K562 (cell line): ENCODE measurements at regions not wholly inside any gene's neighbourhood (a gene's known extent, or its start where the extent isn't known, plus 50 kb on each side); places are given as distances from the start of the nearest gene placed in this dataset.

Source experiments
- CBFA2T2 ChIP-seq: fragments of 450-650 bp; conservative IDR thresholded peaks from 2 replicates; pipeline ENCODE4 v1.6.1; 2017; ENCODE audit warnings: mild to moderate bottlenecking
- CGGBP1 ChIP-seq: fragments of 250-450 bp; sonication (Bioruptor Pico); IDR thresholded peaks from 2 replicates; pipeline ENCODE4 v1.9.0; 2021; ENCODE audit warnings: mild to moderate bottlenecking
- CTBP1 ChIP-seq: fragments of 450-650 bp; IDR thresholded peaks from 2 replicates; pipeline ENCODE4 v1.6.1; 2016; ENCODE audit warnings: borderline replicate concordance
- DACH1 ChIP-seq: fragments of 450-650 bp; IDR thresholded peaks from 2 replicates; pipeline ENCODE4 v1.6.1; 2018; ENCODE audit not compliant: partially characterized antibody
- E2F3 ChIP-seq: fragments of 250-450 bp; sonication (Bioruptor Pico); IDR thresholded peaks from 2 replicates; pipeline ENCODE4 v1.4.0; 2020; ENCODE audit warnings: mild to moderate bottlenecking
- EWSR1 ChIP-seq: fragments of 450-650 bp; IDR thresholded peaks from 2 replicates; pipeline ENCODE4 v1.6.1; 2018; ENCODE audit warnings: borderline replicate concordance, mild to moderate bottlenecking, low read depth, moderate library complexity; ENCODE audit not compliant: partially characterized antibody
- GABPA ChIP-seq: fragments of 200-800 bp; sonication (Bioruptor generic); conservative IDR thresholded peaks from 2 replicates; pipeline ENCODE4 v1.6.1; 2016; ENCODE audit warnings: low read depth, missing genetic modification characterization, missing compliant biosample characterization
- HDAC8 ChIP-seq: fragments of 450-650 bp; IDR thresholded peaks from 2 replicates; pipeline ENCODE4 v1.6.1; 2016; ENCODE audit warnings: mild to moderate bottlenecking, missing genetic modification characterization, moderate library complexity, missing compliant biosample characterization
- HEY1 ChIP-seq: fragments of 250-450 bp; sonication (Bioruptor Pico); IDR thresholded peaks from 2 replicates; pipeline ENCODE4 v1.5.0; 2020; ENCODE audit warnings: mild to moderate bottlenecking, moderate library complexity, borderline replicate concordance
- MNT ChIP-seq, 2 experiments: fragments of 450-650 bp; conservative IDR thresholded peaks; 2 replicates each; pipeline ENCODE4 v1.6.1; 2017; ENCODE audit warnings: mild to moderate bottlenecking in 2 of 2, moderate library complexity in 2 of 2
- PHB2 ChIP-seq: fragments of 450-650 bp; IDR thresholded peaks from 2 replicates; pipeline ENCODE4 v1.6.1; 2017; ENCODE audit warnings: low read depth
- PHTF2 ChIP-seq: fragments of 250-450 bp; sonication (Bioruptor Pico); IDR thresholded peaks from 2 replicates; pipeline ENCODE4 v1.5.0; 2021; ENCODE audit warnings: mild to moderate bottlenecking
- PKNOX1 ChIP-seq: fragments of 450-650 bp; IDR thresholded peaks from 2 replicates; pipeline ENCODE4 v1.6.1; 2016
- POLR2AphosphoS2 ChIP-seq: IDR thresholded peaks from 2 replicates; pipeline ENCODE4 v1.6.1; 2012; ENCODE audit warnings: low read length, improper control_type of control experiment
- YBX1 ChIP-seq: fragments of 450-650 bp; IDR thresholded peaks from 2 replicates; pipeline ENCODE4 v1.7.1; 2016; ENCODE audit warnings: mild to moderate bottlenecking
- ZC3H4 ChIP-seq: sonication (generic); formaldehyde crosslinking; IDR thresholded peaks from 2 replicates; pipeline ENCODE4 v1.9.0; 2021; ENCODE audit warnings: missing genetic modification reagents, borderline replicate concordance
- ZNF408 ChIP-seq: fragments of 250-450 bp; sonication (Bioruptor Pico); IDR thresholded peaks from 2 replicates; pipeline ENCODE4 v1.4.0; 2020; ENCODE audit warnings: low read depth, mild to moderate bottlenecking, moderate library complexity
- TF ChIP-seq, protein P1 (sequence below): fragments of 250-450 bp; sonication (Bioruptor Pico); IDR thresholded peaks from 2 replicates; pipeline ENCODE4 v1.8.0; 2022; ENCODE audit warnings: moderate library complexity, mild to moderate bottlenecking, inconsistent platforms
- TF ChIP-seq, protein P2 (sequence below): sonication (generic); formaldehyde crosslinking; IDR thresholded peaks from 2 replicates; pipeline ENCODE4 v1.8.0; 2022; ENCODE audit warnings: mild to moderate bottlenecking, missing genetic modification reagents, borderline replicate concordance
- TF ChIP-seq, protein P3 (sequence below): fragments of 450-650 bp; formaldehyde crosslinking; IDR thresholded peaks from 2 replicates; pipeline ENCODE4 v1.4.0; 2020; ENCODE audit warnings: mild to moderate bottlenecking, moderate library complexity
- TF ChIP-seq, protein P4 (sequence below): fragments of 250-450 bp; sonication (Bioruptor Pico); IDR thresholded peaks from 2 replicates; pipeline ENCODE4 v1.5.0; 2021; ENCODE audit warnings: mild to moderate bottlenecking, borderline replicate concordance

- TF ChIP-seq, protein P1, sequence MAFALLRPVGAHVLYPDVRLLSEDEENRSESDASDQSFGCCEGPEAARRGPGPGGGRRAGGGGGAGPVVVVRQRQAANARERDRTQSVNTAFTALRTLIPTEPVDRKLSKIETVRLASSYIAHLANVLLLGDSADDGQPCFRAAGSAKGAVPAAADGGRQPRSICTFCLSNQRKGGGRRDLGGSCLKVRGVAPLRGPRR = no peak
- no peak for TF ChIP-seq MNT (conservative IDR thresholded peaks at IDR 0.05)
- TF ChIP-seq PHB2 = peak; percentile 73; the same call in 1 of the 2 replicates
- no peak for TF ChIP-seq PKNOX1
- no peak for TF ChIP-seq DACH1
- no peak for TF ChIP-seq POLR2AphosphoS2
- peak; percentile 97 for TF ChIP-seq CBFA2T2
- TF ChIP-seq CTBP1 = no peak
- no peak for TF ChIP-seq EWSR1
- TF ChIP-seq ZC3H4 (CRISPR knock-in tag) = no peak
- no peak for TF ChIP-seq YBX1
- TF ChIP-seq E2F3 (CRISPR knock-in tag) = no peak
- TF ChIP-seq CGGBP1 (CRISPR knock-in tag) = no peak
- TF ChIP-seq, protein P2, sequence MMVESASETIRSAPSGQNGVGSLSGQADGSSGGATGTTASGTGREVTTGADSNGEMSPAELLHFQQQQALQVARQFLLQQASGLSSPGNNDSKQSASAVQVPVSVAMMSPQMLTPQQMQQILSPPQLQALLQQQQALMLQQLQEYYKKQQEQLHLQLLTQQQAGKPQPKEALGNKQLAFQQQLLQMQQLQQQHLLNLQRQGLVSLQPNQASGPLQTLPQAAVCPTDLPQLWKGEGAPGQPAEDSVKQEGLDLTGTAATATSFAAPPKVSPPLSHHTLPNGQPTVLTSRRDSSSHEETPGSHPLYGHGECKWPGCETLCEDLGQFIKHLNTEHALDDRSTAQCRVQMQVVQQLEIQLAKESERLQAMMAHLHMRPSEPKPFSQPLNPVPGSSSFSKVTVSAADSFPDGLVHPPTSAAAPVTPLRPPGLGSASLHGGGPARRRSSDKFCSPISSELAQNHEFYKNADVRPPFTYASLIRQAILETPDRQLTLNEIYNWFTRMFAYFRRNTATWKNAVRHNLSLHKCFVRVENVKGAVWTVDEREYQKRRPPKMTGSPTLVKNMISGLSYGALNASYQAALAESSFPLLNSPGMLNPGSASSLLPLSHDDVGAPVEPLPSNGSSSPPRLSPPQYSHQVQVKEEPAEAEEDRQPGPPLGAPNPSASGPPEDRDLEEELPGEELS = no peak
- no peak for TF ChIP-seq HDAC8 (tag)
- TF ChIP-seq, protein P3, sequence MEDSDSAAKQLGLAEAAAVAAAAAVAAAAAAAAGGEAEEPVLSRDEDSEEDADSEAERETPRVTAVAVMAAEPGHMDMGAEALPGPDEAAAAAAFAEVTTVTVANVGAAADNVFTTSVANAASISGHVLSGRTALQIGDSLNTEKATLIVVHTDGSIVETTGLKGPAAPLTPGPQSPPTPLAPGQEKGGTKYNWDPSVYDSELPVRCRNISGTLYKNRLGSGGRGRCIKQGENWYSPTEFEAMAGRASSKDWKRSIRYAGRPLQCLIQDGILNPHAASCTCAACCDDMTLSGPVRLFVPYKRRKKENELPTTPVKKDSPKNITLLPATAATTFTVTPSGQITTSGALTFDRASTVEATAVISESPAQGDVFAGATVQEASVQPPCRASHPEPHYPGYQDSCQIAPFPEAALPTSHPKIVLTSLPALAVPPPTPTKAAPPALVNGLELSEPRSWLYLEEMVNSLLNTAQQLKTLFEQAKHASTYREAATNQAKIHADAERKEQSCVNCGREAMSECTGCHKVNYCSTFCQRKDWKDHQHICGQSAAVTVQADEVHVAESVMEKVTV = no peak
- no peak for TF ChIP-seq PHTF2
- TF ChIP-seq ZNF408 (CRISPR knock-in tag) = no peak
- TF ChIP-seq, protein P4, sequence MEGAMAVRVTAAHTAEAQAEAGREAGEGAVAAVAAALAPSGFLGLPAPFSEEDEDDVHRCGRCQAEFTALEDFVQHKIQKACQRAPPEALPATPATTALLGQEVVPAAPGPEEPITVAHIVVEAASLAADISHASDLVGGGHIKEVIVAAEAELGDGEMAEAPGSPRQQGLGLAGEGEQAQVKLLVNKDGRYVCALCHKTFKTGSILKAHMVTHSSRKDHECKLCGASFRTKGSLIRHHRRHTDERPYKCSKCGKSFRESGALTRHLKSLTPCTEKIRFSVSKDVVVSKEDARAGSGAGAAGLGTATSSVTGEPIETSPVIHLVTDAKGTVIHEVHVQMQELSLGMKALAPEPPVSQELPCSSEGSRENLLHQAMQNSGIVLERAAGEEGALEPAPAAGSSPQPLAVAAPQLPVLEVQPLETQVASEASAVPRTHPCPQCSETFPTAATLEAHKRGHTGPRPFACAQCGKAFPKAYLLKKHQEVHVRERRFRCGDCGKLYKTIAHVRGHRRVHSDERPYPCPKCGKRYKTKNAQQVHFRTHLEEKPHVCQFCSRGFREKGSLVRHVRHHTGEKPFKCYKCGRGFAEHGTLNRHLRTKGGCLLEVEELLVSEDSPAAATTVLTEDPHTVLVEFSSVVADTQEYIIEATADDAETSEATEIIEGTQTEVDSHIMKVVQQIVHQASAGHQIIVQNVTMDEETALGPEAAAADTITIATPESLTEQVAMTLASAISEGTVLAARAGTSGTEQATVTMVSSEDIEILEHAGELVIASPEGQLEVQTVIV (CRISPR knock-in tag) = no peak
- no peak for TF ChIP-seq HEY1 (CRISPR knock-in tag)
- TF ChIP-seq GABPA (tag) = no peak
Observed at GRCh38 chr7:140235114-140235513, 58.3 kb upstream of the KDM7A start (continued).
